Sigmoid colon (tissue), 4 donors: ENCODE measurements at regions not wholly inside any gene's neighbourhood (a gene's known extent, or its start where the extent isn't known, plus 50 kb on each side); places are given as distances from the start of the nearest gene placed in this dataset.
"Not testable (repeated sequence)": the region's sequence is repeated elsewhere in the genome, so short reads cannot be mapped to it uniquely, and the experiment has no call there.

Experiments
- CTCF ChIP-seq, 4 experiments: fragments of 450-650 bp in 3 of 4; fragments of 200-600 bp in 1 of 4; IDR thresholded peaks; one replicate each; pipeline ENCODE4 v1.5.1; 2016 to 2019; ENCODE audit warnings: antibody characterized with exemption in 4 of 4, mild to moderate bottlenecking in 3 of 4, moderate library complexity in 2 of 4
- EP300 ChIP-seq, 4 donors: sonication (generic); formaldehyde crosslinking; IDR thresholded peaks; one replicate each; pipeline ENCODE4 v1.6.1; 2017; ENCODE audit warnings: antibody characterized with exemption in 4 of 4
- POLR2A ChIP-seq, 2 donors: fragments of 450-650 bp; IDR thresholded peaks; one replicate each; pipeline ENCODE4 v1.6.1; 2016; ENCODE audit warnings: antibody characterized with exemption in 2 of 2, mild to moderate bottlenecking in 2 of 2, moderate library complexity in 2 of 2

- TF ChIP-seq POLR2A, CTCF, EP300 (IDR thresholded peaks at IDR 0.05): not testable (repeated sequence)
These were observed 1255.8 kb downstream of the RPIA start for GRCh38 chr2:89947208-89947815.
